Fibroblast of the aortic adventitia (primary cell): ENCODE measurements at regions not wholly inside any gene's neighbourhood (a gene's known extent, or its start where the extent isn't known, plus 50 kb on each side); places are given as distances from the start of the nearest gene placed in this dataset.

Source experiments
- DNase-seq: peaks from one replicate; pipeline ENCODE4 v3.0.0-alpha.2; 2010; ENCODE audit warnings: low read depth
- H3K4me3 ChIP-seq: 2 replicates; pipeline ENCODE4 v1.5.1; 2011; ENCODE audit warnings: low read depth, mild to moderate bottlenecking, control low read depth, low read length, moderate library complexity
- CTCF ChIP-seq: IDR thresholded peaks from 2 replicates; pipeline ENCODE4 v1.5.1; 2011; ENCODE audit warnings: mild to moderate bottlenecking, low read length, control low read depth, inconsistent platforms; ENCODE audit not compliant: insufficient read depth

GRCh38 chr1:199208847-199209246, 570.0 kb downstream of the PTPRC start:
- no peak for DNase-seq
- H3K4me3 ChIP-seq: no peak overlapping the region
- TF ChIP-seq CTCF: no peak

GRCh38 chr1:199218065-199218464, 579.2 kb downstream of the PTPRC start:
- no peak for DNase-seq
- TF ChIP-seq CTCF: no peak
- no peak overlapping the region for H3K4me3 ChIP-seq

GRCh38 chr1:199218533-199218932, 579.7 kb downstream of the PTPRC start:
- DNase-seq: no peak
- no peak for TF ChIP-seq CTCF

GRCh38 chr1:199220031-199220430, 581.2 kb downstream of the PTPRC start:
- no peak for TF ChIP-seq CTCF
- H3K4me3 ChIP-seq: no peak overlapping the region
- DNase-seq: no peak

More at GRCh38 chr1:199218533-199218932, 579.7 kb downstream of the PTPRC start:
- H3K4me3 ChIP-seq: no peak overlapping the region

- H3K4me3 ChIP-seq: no peak overlapping the region
- no peak for TF ChIP-seq CTCF
- DNase-seq: no peak
Measured at GRCh38 chr1:199221371-199222150, 582.7 kb downstream of the PTPRC start.

- no peak overlapping the region for H3K4me3 ChIP-seq
- no peak for TF ChIP-seq CTCF
- no peak for DNase-seq
Measured at GRCh38 chr1:199223936-199224335, 585.1 kb downstream of the PTPRC start.

- no peak overlapping the region for H3K4me3 ChIP-seq
- DNase-seq: peak; percentile 63
- no peak for TF ChIP-seq CTCF
Measured at GRCh38 chr1:199226163-199226562, 587.3 kb downstream of the PTPRC start.
